NOMO-1 treated with DMSO at 0.1 percent for 48 hours (cell line): ENCODE measurements at regions not wholly inside any gene's neighbourhood (a gene's known extent, or its start where the extent isn't known, plus 50 kb on each side); places are given as distances from the start of the nearest gene placed in this dataset.

ENCODE experiments used
- DNase-seq: peaks from one replicate; lab custom pipeline; 2025; ENCODE audit not compliant: unreplicated experiment; lab: John Stamatoyannopoulos, UW

DNA sequence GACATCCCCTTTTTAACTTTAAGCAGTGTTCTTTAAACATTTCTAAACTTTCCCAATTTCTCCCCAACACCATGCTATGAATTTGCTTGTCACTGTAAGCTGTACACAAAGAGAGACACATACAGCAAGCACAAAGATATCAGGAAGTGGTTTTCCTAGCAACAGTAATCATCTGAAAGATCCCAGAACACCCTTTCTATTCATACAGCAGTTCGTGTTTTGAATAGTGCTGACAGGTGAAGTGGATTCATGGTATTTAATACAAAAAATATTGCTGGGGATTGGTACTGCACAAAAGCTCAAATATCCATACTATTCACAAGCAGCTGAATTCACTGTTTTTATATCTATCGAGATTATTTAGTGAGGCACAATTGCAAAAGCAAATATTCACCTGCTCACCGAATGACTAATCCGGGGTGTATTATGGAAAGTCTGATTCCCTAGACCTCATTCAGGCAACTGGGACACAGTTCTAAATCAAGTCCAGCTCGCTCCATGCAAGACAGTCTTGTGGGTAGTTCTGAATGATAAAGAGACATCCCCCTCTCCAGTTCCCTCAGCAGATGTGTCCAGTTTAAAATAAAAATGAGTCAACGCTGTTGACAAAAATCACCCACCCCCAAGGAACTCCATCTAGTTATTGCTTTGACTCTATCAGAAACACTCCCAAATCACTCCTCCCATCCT, 107.1 kb upstream of the TSHZ2 start:
- no peak for DNase-seq

DNA sequence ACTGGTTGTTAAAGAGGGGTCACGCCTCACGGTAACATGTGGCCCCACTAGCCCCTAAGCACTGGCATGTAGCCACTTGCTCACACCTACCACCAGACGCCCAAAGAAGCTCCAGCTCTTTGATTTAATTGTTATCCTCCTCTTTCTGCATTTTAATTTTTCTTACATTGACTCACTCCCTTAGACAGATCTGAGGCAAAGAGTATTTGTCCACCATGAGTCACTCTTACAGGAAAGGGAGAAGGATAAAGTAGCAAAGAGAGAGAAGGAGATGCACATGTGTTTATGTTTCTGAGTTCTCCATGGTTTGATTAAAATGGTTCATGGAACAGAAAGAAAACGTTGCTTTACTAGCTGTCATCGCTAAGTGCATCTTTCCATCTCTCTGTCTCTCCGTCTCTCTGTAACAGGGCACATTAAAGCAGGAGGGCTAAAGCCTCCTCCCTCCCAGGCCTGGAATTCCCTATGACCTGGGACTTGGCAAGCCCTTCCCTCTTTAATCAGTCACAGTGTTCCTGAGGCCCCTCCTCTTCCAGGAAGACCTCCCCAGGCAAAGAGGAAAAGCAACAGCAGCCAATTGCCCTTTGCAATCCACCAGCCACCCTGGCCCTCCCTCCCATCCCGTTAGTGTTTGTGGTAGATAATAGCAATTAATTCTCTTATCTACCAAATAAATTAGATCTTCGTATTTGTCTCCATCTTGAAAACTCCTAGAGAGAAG, 112.8 kb upstream of the TSHZ2 start:
- no peak for DNase-seq

DNA sequence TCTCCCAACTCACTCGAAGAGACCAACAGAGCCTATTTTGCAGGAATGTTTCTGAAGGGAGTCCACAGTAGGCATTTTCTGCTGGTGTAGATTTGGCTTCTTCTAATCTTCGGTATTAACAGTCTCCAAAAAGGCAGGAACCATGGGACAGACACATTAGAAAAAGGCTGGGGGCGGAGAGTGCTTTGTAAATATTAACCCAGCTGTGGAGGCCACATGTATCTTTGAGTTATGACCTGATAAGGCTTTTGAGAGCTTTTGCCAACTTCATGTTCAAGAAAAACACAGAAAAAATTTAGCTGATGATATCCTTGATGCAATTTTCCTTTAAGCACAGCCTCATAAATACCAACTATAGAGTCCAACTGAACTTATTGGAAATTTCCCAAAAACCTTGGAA, 119.4 kb upstream of the TSHZ2 start:
- no peak for DNase-seq

DNA sequence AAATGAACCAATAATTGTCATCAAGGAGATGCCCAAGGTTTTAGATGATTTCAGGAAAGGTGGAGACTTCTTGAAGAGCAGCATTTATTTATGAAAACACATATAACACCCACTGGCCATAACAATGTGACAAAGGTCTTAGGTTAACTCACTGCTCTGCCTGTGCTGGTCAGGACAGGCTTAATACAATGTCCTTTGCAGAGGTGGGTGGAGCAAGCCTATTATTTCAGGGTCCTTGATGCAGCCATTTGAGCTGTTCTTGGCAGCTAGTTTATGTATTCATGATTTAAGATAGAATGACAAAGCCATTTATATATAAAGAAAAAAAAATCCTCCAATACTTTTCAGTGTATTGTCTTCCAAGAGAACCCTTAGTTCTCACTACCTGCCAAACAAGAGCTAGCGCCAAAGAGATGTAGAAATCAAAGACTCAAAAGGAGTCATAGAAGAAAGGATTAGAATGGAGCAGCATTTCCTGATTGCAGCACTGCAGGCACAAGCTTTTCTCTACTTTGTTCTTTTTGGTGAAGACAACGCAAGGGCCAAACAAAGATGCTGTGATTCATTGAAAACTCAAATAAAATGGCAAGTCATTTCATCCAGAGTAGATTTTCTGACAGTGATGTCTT, 124.3 kb upstream of the TSHZ2 start:
- no peak for DNase-seq

DNA sequence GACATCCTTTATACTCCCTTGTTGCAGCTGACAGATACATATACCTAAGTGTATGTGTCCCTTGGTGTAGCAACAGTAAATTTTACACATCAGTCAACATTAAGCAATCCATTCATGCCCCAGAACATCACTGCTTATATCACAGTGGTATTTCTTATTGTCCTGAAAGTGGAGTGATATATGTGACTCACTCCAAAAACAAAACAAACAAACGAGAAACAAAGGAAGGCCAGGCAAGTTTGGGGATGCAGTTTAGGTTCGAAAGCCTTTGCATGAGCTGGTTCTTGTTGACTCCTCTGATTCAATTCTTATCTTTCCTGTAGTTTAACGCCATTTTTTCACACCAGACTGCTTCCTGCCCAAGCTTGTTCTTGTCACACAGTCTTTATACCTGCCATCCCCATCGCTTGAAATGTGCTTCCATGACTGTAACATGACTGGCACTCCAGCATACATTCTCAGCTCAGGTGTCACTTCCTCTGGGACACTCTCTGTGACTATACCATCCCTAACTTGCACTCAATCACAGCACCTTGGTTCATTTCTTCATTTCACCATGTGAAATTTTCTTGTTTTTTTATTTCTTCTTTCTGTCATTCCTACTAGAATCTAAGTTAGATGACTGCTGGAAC, 125.0 kb upstream of the TSHZ2 start:
- no peak for DNase-seq

DNA sequence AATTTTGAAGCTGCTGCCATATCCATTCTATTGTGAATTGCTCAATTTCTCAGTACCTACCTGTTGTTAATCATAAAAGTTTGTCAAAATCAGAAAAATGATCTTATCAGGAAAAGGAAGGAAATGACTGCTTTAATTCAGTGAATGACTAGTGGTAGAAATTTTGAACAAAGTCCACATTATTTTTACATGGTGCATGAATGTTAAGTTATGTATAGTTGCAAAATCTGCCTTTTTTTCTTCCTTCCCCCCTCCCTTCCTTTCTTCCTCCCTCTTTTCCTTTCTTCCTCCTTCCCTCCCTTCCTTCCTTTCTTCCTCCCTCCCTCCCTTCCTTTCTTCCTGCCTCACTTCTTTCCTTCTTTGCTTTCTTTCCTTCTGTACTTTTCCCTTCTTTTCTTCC, 127.1 kb upstream of the TSHZ2 start:
- DNase-seq: no peak

DNA sequence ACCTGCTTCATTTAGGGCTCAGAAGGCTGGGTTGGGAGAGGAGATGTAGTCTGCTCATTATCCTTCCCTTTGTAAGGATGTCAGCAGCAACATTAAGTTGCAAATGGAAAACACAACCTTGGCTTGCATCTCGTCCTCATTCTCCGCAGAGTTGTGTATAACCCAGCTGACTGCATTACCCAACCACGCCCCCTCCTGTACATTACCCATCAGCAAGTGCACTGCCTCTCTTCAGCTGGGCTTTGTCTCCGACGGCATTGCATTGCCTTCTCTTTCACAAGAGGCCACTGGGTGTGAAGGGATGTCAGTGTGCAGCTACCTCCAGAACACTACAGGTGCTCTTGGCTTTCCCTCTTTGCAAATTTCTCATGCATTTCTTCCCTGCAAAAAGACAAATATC, 128.7 kb upstream of the TSHZ2 start:
- DNase-seq: no peak

DNA sequence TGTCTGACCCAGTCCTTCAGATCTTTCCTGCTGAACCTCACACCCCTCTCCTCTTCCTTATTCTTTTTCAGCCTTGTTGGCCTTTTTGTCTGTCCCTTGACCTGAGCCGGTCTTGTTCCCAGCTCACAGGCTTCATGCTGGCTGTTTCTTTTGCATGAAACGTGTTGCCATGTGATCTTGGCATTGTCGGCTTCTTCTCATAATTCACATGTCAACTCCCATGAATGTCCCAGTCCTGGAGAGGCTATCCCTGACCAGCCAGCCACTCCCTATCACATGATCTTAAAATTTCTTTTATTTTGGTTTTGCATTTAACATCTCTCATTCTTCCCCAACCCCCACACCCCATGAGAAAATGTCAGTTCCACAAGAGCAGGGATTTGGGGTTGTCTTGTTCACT, 131.2 kb upstream of the TSHZ2 start:
- DNase-seq: no peak

DNA sequence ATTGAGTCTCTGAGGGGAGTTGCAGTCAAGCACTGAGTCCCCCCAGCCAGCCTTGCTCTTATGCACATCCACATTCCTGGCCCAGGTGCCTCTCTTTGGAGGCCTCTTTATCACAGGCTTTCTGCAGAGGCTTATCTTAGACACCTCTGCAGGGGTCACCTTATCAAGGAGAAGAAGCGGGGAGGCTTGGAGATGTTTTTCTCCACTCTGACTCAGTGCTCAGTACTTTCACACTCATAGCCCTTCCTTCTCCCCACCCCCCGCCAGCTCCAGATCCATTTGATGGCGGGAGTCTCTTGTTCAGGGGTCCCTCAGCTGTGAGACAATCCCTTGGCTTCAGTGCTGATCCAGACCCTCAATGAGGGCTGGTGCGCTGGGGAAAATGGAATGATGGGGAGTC, 132.1 kb upstream of the TSHZ2 start:
- no peak for DNase-seq

DNA sequence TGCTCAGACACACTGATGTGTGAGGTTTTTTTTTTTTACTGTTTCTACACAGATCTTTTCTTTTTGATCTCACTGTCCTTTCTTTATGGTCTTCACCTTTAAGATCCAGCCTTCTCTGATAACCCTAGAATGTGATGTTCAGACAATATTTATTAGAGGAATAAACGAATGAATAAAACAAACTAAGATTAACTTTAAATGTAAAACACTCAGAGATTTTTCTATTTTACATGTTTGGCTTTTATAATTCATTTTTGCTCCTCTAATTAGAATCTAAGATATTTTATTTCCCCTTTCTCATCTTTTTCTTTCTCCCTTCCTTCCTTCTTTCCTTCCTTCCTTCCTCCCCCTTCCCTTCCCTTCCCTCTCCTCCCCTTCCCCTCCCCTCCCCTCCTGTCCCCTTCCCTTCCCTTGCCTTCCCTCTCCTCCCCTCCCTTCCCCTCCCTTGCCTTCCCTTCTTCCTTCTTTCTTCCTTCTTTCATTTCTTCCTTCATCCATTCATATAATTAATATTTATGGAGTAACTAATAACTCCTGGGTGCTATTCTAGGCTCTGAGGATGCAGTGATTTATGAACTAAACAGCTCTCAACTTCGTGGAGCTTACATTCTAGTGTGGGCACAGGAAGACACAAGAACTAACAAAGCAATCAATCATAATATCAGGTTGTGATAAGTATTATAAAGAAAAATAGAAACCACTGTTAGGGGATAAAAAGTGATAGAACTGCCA, 133.5 kb upstream of the TSHZ2 start:
- no peak for DNase-seq

DNA sequence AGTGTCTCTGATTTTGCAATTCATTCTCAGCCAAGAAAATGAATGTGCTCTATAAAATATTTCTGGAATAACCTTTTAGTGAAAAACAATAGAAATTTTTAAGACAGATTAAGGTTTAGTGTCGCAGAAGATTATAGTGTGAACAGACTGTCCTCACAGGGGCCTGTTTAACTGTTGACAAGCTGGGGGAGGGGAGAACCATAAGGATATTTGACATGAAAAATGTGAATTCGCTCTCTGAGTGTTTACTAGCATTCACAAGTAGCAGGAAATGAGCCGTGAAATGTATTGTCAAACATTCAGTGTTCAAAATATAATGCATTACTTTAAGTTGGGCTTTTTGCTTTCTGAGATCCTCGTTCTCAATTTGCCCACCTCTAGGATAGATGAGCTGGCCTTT, 134.8 kb upstream of the TSHZ2 start:
- DNase-seq: no peak

DNA sequence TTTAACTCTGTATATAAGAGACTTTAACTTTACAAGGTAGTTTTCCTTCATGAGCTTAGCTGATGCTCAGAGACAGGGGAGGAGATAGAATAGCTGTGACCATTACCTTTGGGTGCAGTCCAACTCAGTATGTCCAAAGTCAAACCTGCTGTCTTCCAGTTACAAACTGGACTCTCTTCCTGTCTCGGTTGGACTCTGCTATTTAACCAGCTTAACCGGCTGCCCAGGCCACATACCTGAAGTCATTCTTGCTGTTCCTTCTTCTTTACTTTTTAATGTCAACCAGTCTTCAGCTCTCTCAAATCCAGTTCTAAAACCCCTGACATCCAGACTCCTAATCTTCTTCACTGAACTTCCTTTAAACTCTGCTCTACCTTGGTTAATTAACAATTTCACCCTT, 138.3 kb upstream of the TSHZ2 start:
- no peak for DNase-seq

DNA sequence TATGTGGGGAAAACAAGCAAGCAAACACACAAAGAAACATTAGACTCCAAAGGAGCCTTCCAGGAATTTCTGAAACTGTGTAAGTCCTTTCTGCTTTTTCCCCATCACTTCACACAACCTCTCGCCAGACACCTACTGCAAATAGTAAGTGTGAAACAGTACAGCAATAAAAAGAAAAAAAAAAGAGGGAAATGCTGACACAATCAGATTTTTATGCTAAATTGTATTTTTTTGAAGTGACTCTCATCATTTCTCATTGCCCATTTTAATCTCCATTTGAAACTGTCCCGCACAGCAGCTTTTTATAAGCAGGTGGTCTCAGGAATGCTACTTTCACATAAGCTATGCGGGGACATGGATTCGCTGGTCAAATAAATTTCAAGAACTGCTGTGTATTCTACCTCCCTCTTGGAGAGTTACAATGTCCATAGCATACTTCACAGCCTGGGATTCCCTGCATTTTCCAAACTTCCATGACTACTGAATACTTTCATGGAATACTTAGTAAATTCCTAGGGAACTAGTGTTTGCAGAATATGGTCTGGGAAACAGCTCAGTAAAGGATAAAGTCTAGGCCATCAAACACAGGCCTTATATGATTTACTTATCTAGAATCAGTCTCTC, 139.9 kb upstream of the TSHZ2 start:
- DNase-seq: no peak

DNA sequence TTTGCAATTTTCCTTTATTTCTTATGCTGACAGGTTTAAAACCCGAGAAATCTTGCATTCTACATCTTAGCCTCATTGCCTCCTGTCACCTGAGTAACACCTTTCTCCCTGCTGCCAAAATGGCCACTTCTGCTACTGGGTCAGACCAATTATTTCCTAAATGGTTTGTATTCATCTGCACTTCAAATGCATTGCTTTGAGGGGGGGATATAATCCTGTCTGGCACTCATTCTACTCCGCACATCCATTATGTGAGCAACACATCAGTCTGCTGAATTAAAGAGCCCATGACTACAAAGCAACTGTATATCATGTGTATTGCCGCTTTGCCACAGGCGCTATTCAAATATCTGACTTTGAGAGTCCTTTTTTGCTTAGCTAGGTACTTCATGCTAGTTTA, 141.6 kb upstream of the TSHZ2 start:
- DNase-seq: no peak

DNA sequence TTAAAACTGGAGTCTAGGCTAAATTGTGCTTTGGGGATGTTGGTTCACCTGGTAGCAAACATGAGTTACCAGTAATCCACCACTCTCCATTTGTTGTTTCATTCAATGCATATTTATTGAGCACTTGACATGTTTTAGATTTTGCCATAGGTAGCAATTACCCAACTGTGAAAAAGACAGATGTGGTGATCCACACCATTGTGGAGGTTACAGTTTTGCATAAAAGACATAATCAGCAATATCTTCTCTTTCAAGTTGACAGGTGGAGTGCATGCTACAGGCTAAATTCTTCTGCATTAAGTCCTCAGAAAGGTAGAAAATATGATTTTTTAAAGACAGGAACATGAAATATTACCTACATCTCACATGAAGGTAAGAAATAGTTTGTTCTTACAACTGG, 143.0 kb upstream of the TSHZ2 start:
- DNase-seq: no peak

DNA sequence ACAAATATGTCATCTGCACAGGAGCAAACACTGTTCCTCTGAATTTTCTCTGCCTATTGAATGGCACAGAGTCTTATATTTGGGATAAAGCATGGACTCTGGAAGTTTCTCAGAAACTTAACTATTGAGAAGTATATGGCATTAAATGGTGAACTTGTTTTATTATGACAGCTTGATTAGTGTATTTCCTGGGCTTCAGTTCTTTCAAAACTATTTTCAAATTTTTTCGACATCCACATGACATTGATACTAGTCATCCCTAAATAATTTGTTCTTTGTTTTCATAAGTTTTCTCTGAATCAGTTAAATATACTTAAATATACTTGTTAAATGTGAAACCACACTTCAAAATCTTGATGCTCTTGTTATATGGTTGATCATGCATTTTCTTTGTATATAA, 144.0 kb upstream of the TSHZ2 start:
- DNase-seq: no peak

DNA sequence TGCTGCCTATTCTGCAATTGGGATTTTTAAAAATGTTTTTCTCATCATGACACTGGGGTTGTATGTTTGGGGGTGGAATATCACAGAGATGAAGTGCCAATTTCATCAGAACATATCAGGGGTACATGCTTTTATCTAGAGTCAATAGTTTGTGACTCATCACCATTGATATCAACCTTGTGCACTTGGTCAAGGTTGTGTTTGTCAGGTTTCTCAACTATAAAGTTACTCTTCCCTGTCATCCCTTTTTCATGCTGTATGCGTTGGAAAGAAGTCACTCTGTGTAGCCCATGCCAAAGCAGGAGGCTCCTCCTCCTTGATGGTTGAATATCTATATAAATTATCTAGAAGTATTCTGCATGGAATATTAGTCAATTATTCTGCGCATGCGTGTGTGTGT, 145.4 kb upstream of the TSHZ2 start:
- DNase-seq: no peak

DNA sequence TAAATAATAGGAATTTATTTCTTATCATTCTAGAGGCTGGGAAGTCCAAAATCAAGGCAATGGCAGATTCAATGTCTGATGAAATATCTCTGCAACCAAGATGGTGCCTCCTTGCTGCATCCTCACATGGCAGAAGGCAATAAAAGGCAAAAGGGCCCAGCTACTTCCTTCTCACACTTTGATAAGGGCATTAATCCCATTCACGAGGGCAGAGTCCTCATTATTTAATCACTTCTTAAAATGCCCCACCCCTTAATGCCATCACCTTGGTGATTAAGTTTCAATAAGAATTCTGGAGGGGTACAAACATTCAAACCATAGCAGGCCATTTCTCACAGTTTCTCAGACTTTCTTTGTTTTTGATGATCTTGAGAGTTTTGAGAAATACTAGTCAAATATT, 145.8 kb upstream of the TSHZ2 start:
- DNase-seq: no peak

DNA sequence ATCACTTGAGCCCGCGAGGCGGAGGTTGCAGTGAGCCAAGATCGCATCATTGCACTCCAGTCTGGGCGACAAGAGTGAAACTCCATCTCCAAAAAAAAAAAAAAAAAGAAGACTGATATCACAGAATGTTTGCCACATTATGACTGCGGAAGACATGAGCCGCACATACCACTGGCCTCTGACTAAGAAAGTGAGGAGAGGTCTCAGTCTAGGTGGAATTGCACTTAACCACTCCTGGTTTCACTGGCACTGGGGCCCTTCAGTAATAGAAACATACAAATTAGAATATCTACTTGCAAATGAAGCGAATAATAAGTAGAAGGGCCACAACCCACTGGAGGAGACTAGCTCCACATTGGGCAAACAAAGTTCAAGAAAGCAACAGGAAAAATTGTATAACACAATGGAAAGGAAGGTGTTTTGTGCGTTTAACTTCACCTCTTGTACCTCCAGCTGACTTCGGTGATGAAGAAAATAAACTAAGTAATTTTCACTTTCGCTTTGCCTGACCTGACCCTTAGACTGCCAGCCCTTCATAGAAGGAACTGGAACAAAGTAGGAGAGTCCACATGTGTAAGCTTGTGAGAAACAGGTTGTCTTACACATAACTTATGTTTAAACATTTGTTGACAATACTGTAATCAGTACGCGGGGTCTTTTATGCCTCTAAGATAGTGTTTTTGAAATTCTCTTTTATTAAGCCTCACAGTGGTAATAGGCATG, 147.5 kb upstream of the TSHZ2 start:
- DNase-seq: no peak

DNA sequence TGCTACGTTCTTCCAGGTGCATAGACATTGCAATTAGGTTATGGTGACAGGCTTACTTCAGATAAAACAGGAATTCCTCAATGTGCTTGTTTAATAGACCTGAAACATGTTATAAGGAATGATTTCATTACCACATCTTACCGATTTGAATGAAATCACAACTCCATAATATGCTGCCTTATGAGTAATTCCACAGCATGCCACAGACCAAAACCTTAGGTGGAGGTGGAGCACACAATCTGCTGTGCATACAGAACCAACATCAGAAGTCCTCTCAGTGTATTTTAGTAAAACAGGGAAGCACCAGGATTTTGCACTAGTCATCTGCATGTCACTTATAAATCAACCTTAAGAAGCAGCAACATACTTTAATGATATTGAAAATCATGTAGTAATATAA, 148.9 kb upstream of the TSHZ2 start:
- no peak for DNase-seq
